HK-2 (cell line): ENCODE measurements at regions not wholly inside any gene's neighbourhood (a gene's known extent, or its start where the extent isn't known, plus 50 kb on each side); places are given as distances from the start of the nearest gene placed in this dataset.
"Not testable (repeated sequence)": the region's sequence is repeated elsewhere in the genome, so short reads cannot be mapped to it uniquely, and the experiment has no call there.

ENCODE experiments used
- DNase-seq: peaks from one replicate; pipeline ENCODE4 v3.0.0-alpha.2; 2018; ENCODE audit not compliant: unreplicated experiment

GRCh38 chr4:131747203-131747602 lies 1401.9 kb upstream of the PCDH10 start:
- not testable (repeated sequence) for DNase-seq

- not testable (repeated sequence) for DNase-seq
These were observed 1399.9 kb upstream of the PCDH10 start for GRCh38 chr4:131749224-131749623.

GRCh38 chr4:131750006-131750405 lies 1399.1 kb upstream of the PCDH10 start:
- DNase-seq: not testable (repeated sequence)

- DNase-seq: not testable (repeated sequence)
These were observed 1398.6 kb upstream of the PCDH10 start for GRCh38 chr4:131750469-131750868.

GRCh38 chr4:131762234-131762633 lies 1386.9 kb upstream of the PCDH10 start:
- DNase-seq: not testable (repeated sequence)

- DNase-seq: no peak
These were observed 1384.4 kb upstream of the PCDH10 start for GRCh38 chr4:131764730-131765129.

- peak; percentile 14 for DNase-seq
These were observed 1374.7 kb upstream of the PCDH10 start for GRCh38 chr4:131774382-131774781.

GRCh38 chr4:131810565-131810964 lies 1338.5 kb upstream of the PCDH10 start:
- not testable (repeated sequence) for DNase-seq
